WTC11 (cell line): ENCODE measurements at regions not wholly inside any gene's neighbourhood (a gene's known extent, or its start where the extent isn't known, plus 50 kb on each side); places are given as distances from the start of the nearest gene placed in this dataset.
"Not testable (repeated sequence)": the region's sequence is repeated elsewhere in the genome, so short reads cannot be mapped to it uniquely, and the experiment has no call there.

Experiments used
- ATAC-seq: fragments of 200-7000 bp; cut with Tn5 transposase; 2 replicates; pipeline ENCODE4 v1.10.0; 2021; ENCODE audit warnings: mild to moderate bottlenecking, moderate library complexity
- CTCF ChIA-PET: fragments of 300-600 bp; sonication (Branson Sonifier 250); formaldehyde crosslinking; loops from one replicate; lab custom pipeline; 2021; ENCODE audit warnings: antibody characterized with exemption; lab: Charles Lee
- POLR2A ChIA-PET: fragments of 350-600 bp; sonication (Branson Sonifier 250); formaldehyde crosslinking; loops from one replicate; lab custom pipeline; 2021; ENCODE audit warnings: antibody characterized with exemption; lab: Charles Lee
- DNase-seq: peaks from one replicate; pipeline ENCODE4 v3.0.0; 2021; ENCODE audit warnings: low spot score
- H3K27ac Mint-ChIP-seq: 2 replicates; pipeline ENCODE4 v1.8.0; 2021; ENCODE audit warnings: mixed read lengths
- H3K27me3 Mint-ChIP-seq: 2 replicates; pipeline ENCODE4 v1.8.0; 2021; ENCODE audit warnings: low read depth, mild to moderate bottlenecking, moderate library complexity, mixed read lengths
- H3K36me3 Mint-ChIP-seq: 2 replicates; pipeline ENCODE4 v1.8.0; 2021; ENCODE audit warnings: mixed read lengths
- H3K4me1 Mint-ChIP-seq: 2 replicates; pipeline ENCODE4 v1.8.0; 2022; ENCODE audit warnings: mixed read lengths
- H3K4me3 Mint-ChIP-seq: 2 replicates; pipeline ENCODE4 v1.8.0; 2021; ENCODE audit warnings: mild to moderate bottlenecking, moderate library complexity, mixed read lengths
- H3K9me3 Mint-ChIP-seq: 2 replicates; pipeline ENCODE4 v1.8.0; 2021; ENCODE audit warnings: mixed read lengths
- ATF1 ChIP-seq: sonication (generic); formaldehyde crosslinking; IDR thresholded peaks from 2 replicates; pipeline ENCODE4 v1.8.1; 2023; ENCODE audit warnings: mild to moderate bottlenecking, moderate library complexity, missing genetic modification reagents
- E2F1 ChIP-seq: sonication (generic); formaldehyde crosslinking; IDR thresholded peaks from 2 replicates; pipeline ENCODE4 v1.8.0; 2022; ENCODE audit warnings: mild to moderate bottlenecking, missing genetic modification reagents
- E2F4 ChIP-seq: sonication (generic); formaldehyde crosslinking; IDR thresholded peaks from 2 replicates; pipeline ENCODE4 v1.8.1; 2022; ENCODE audit warnings: low read depth, mild to moderate bottlenecking, moderate library complexity, missing genetic modification reagents, borderline replicate concordance
- EMX1 ChIP-seq: fragments of 250-450 bp; sonication (Bioruptor Pico); IDR thresholded peaks from 2 replicates; pipeline ENCODE4 v1.8.0; 2021; ENCODE audit warnings: mild to moderate bottlenecking
- FOXK1 ChIP-seq: sonication (generic); formaldehyde crosslinking; IDR thresholded peaks from 2 replicates; pipeline ENCODE4 v1.8.0; 2022; ENCODE audit warnings: mild to moderate bottlenecking, moderate library complexity, missing genetic modification reagents
- KAT7 ChIP-seq: sonication (generic); formaldehyde crosslinking; IDR thresholded peaks from 2 replicates; pipeline ENCODE4 v1.8.1; 2023; ENCODE audit warnings: missing genetic modification reagents, mild to moderate bottlenecking, borderline replicate concordance
- NFE2L1 ChIP-seq: sonication (generic); formaldehyde crosslinking; IDR thresholded peaks from 2 replicates; pipeline ENCODE4 v1.8.1; 2023; ENCODE audit warnings: missing genetic modification reagents
- NFYB ChIP-seq: sonication (generic); formaldehyde crosslinking; conservative IDR thresholded peaks from 2 replicates; pipeline ENCODE4 v1.8.0; 2022; ENCODE audit warnings: low read depth, missing genetic modification reagents
- NR3C1 ChIP-seq: sonication (generic); formaldehyde crosslinking; conservative IDR thresholded peaks from 2 replicates; pipeline ENCODE4 v1.8.1; 2023; ENCODE audit warnings: low read depth, mild to moderate bottlenecking, missing genetic modification reagents
- PRRX2 ChIP-seq: fragments of 250-450 bp; sonication (Bioruptor Pico); IDR thresholded peaks from 2 replicates; pipeline ENCODE4 v1.8.0; 2021; ENCODE audit warnings: mild to moderate bottlenecking
- TCF7 ChIP-seq: sonication (generic); formaldehyde crosslinking; IDR thresholded peaks from 2 replicates; pipeline ENCODE4 v1.8.0; 2022; ENCODE audit warnings: mild to moderate bottlenecking, low read depth, missing genetic modification reagents, moderate library complexity
- USF1 ChIP-seq: sonication (generic); formaldehyde crosslinking; IDR thresholded peaks from 2 replicates; pipeline ENCODE4 v1.8.0; 2022; ENCODE audit warnings: mild to moderate bottlenecking, missing genetic modification reagents
- TF ChIP-seq, protein P1 (sequence below): fragments of 250-450 bp; sonication (Bioruptor Pico); IDR thresholded peaks from 2 replicates; pipeline ENCODE4 v1.9.0; 2021; ENCODE audit warnings: mild to moderate bottlenecking
- TF ChIP-seq, protein P2 (sequence below): sonication (generic); formaldehyde crosslinking; IDR thresholded peaks from 2 replicates; pipeline ENCODE4 v1.8.1; 2023; ENCODE audit warnings: mild to moderate bottlenecking, missing genetic modification reagents, moderate library complexity
- TF ChIP-seq, protein P3 (sequence below): sonication (generic); formaldehyde crosslinking; IDR thresholded peaks from 2 replicates; pipeline ENCODE4 v1.8.0; 2023; ENCODE audit warnings: missing genetic modification reagents
- TF ChIP-seq, protein P4 (sequence below): fragments of 250-450 bp; sonication (Bioruptor Pico); conservative IDR thresholded peaks from 2 replicates; pipeline ENCODE4 v1.9.0; 2021; ENCODE audit warnings: mild to moderate bottlenecking
- TF ChIP-seq, protein P5 (sequence below): sonication (generic); formaldehyde crosslinking; IDR thresholded peaks from 2 replicates; pipeline ENCODE4 v1.8.1; 2023; ENCODE audit warnings: mild to moderate bottlenecking, moderate library complexity, missing genetic modification reagents
- TF ChIP-seq, protein P6 (sequence below): sonication (generic); formaldehyde crosslinking; conservative IDR thresholded peaks from 2 replicates; pipeline ENCODE4 v1.8.1; 2022; ENCODE audit warnings: mild to moderate bottlenecking, missing genetic modification reagents

- H3K27ac Mint-ChIP-seq, DNase-seq, ATAC-seq, H3K36me3 Mint-ChIP-seq, CTCF ChIA-PET, H3K27me3 Mint-ChIP-seq, H3K4me3 Mint-ChIP-seq, POLR2A ChIA-PET: not testable (repeated sequence)
- H3K9me3 Mint-ChIP-seq: peaks cover 11% of the 10 kb centered on the region
- H3K4me1 Mint-ChIP-seq: peaks cover 14% of the 10 kb centered on the region
Observed at GRCh38 chr14:86731427-86731826, 1201.5 kb downstream of the FLRT2 start.

GRCh38 chr14:86723254-86723624, 1193.3 kb downstream of the FLRT2 start:
- Mint-ChIP-seq H3K4me3 (no peak overlapping the region), H3K27me3 (no peaks in the 10 kb centered on the region), H3K4me1 (no peaks in the 10 kb centered on the region), H3K9me3 (peaks cover 4% of the 10 kb centered on the region), H3K27ac (no peak overlapping the region), H3K36me3 (no peaks in the 10 kb centered on the region)
- CTCF ChIA-PET: no interaction called here
- TF ChIP-seq EMX1 (CRISPR knock-in tag): no peak
- TF ChIP-seq, protein P1, sequence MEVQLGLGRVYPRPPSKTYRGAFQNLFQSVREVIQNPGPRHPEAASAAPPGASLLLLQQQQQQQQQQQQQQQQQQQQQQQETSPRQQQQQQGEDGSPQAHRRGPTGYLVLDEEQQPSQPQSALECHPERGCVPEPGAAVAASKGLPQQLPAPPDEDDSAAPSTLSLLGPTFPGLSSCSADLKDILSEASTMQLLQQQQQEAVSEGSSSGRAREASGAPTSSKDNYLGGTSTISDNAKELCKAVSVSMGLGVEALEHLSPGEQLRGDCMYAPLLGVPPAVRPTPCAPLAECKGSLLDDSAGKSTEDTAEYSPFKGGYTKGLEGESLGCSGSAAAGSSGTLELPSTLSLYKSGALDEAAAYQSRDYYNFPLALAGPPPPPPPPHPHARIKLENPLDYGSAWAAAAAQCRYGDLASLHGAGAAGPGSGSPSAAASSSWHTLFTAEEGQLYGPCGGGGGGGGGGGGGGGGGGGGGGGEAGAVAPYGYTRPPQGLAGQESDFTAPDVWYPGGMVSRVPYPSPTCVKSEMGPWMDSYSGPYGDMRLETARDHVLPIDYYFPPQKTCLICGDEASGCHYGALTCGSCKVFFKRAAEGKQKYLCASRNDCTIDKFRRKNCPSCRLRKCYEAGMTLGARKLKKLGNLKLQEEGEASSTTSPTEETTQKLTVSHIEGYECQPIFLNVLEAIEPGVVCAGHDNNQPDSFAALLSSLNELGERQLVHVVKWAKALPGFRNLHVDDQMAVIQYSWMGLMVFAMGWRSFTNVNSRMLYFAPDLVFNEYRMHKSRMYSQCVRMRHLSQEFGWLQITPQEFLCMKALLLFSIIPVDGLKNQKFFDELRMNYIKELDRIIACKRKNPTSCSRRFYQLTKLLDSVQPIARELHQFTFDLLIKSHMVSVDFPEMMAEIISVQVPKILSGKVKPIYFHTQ (CRISPR knock-in tag): no peak
- TF ChIP-seq KAT7 (CRISPR knock-in tag): no peak
- DNase-seq (no peak), ATAC-seq (no peak)
- POLR2A ChIA-PET: no interaction called here

DNA sequence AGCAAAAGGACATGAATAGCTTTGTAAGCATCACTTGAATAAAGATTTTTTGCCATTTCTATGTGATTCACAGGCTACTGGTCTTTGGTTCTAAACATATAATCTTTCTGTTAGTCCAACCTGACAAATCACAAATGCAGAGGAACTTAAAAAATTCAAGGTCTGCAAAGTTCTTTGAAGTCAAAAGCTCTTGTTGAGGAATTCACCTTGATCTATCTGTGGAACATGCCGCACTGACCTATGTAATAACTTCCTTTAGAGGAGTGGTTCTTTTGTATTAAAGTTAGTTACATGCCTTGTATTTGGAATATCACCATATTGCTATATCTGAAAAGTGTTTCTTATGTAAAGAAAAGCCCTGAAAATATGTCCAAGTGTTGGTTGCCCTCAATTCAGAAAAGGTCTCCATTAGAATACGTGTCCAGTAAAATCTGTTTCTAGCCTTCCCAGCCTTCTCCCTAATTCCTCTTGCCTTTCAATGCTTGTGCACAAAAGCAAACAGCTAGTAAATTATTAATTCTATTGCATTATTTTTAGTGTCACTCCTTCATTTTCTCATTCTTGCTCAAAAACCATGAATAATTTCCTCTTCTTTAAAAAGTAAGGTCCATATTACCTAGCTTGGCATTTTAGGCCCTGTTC, 1192.8 kb downstream of the FLRT2 start:
- H3K36me3 Mint-ChIP-seq: no peaks in the 10 kb centered on the region
- H3K27ac Mint-ChIP-seq: no peak overlapping the region
- ATAC-seq (no peak), DNase-seq (no peak)
- CTCF ChIA-PET: no interaction called here
- H3K4me3 Mint-ChIP-seq: no peak overlapping the region
- TF ChIP-seq USF1 (CRISPR knock-in tag) (no peak), TCF7 (no peak), ATF1 (CRISPR knock-in tag) (no peak), PRRX2 (no peak), FOXK1 (CRISPR knock-in tag) (no peak), E2F1 (CRISPR knock-in tag) (no peak), NFYB (CRISPR knock-in tag) (no peak), NFE2L1 (CRISPR knock-in tag) (no peak), E2F4 (no peak), NR3C1 (CRISPR knock-in tag) (no peak)
- TF ChIP-seq, protein P2, sequence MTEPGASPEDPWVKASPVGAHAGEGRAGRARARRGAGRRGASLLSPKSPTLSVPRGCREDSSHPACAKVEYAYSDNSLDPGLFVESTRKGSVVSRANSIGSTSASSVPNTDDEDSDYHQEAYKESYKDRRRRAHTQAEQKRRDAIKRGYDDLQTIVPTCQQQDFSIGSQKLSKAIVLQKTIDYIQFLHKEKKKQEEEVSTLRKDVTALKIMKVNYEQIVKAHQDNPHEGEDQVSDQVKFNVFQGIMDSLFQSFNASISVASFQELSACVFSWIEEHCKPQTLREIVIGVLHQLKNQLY (CRISPR knock-in tag): no peak
- TF ChIP-seq, protein P3, sequence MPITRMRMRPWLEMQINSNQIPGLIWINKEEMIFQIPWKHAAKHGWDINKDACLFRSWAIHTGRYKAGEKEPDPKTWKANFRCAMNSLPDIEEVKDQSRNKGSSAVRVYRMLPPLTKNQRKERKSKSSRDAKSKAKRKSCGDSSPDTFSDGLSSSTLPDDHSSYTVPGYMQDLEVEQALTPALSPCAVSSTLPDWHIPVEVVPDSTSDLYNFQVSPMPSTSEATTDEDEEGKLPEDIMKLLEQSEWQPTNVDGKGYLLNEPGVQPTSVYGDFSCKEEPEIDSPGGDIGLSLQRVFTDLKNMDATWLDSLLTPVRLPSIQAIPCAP (CRISPR knock-in tag): no peak
- TF ChIP-seq, protein P4, sequence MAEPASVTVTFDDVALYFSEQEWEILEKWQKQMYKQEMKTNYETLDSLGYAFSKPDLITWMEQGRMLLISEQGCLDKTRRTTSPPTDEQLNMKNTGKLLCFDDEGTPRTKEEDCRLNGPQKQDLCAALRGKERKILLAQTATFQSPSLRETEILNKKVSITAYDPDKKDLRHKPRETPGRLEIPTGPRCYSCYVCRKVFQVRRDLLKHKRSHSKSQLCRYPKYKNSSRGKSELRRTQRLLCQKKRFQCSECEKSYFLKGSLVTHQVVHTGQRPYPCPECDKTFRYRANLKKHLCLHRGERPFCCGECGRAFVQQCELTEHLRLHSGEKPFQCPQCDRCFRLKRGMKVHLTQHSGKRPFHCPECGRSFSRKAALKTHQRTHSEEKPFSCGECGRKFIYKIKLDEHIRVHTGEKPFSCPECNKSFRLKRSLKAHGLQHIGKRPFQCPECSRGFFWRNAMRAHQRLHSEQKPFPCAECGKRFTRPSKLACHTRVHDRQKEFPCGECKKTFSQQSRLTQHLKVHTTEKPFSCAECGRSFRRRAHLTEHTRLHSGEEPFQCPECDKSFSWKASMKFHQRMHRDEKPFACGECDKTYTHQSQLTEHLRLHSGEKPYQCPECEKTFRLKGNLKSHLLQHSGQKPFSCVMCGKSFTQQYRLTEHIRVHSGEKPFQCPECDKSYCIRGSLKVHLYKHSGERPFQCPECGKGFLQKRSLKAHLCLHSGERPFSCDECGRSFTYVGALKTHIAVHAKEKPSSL (CRISPR knock-in tag): no peak
- TF ChIP-seq, protein P5, sequence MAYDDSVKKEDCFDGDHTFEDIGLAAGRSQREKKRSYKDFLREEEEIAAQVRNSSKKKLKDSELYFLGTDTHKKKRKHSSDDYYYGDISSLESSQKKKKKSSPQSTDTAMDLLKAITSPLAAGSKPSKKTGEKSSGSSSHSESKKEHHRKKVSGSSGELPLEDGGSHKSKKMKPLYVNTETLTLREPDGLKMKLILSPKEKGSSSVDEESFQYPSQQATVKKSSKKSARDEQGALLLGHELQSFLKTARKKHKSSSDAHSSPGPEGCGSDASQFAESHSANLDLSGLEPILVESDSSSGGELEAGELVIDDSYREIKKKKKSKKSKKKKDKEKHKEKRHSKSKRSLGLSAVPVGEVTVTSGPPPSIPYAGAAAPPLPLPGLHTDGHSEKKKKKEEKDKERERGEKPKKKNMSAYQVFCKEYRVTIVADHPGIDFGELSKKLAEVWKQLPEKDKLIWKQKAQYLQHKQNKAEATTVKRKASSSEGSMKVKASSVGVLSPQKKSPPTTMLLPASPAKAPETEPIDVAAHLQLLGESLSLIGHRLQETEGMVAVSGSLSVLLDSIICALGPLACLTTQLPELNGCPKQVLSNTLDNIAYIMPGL (CRISPR knock-in tag): no peak
- TF ChIP-seq, protein P6, sequence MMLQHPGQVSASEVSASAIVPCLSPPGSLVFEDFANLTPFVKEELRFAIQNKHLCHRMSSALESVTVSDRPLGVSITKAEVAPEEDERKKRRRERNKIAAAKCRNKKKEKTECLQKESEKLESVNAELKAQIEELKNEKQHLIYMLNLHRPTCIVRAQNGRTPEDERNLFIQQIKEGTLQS (CRISPR knock-in tag): no peak
- no peaks in the 10 kb centered on the region for H3K27me3 Mint-ChIP-seq
- H3K4me1 Mint-ChIP-seq: no peaks in the 10 kb centered on the region
- peaks cover 4% of the 10 kb centered on the region for H3K9me3 Mint-ChIP-seq
- POLR2A ChIA-PET: no interaction called here
